ENCODE measurements at regions not wholly inside any gene's neighbourhood (a gene's known extent, or its start where the extent isn't known, plus 50 kb on each side); places are given as distances from the start of the nearest gene placed in this dataset.

- DNase-seq (peak; percentile 55), ATAC-seq (no peak)
- no peaks in the 10 kb centered on the region for H3K4me1 ChIP-seq
- H3K27ac ChIP-seq = no peak overlapping the region
- H3K9me3 ChIP-seq = peaks cover 4% of the 10 kb centered on the region
- H3K27me3 ChIP-seq = no peaks in the 10 kb centered on the region
- intact Hi-C loops (cut with DNase I) = no loop called here
- TF ChIP-seq CTCF (IDR thresholded peaks at IDR 0.05) = no peak
- no peaks in the 10 kb centered on the region for H3K36me3 ChIP-seq
- H3K4me3 ChIP-seq = no peak overlapping the region
Observed at GRCh38 chr16:87133966-87134627, 183.1 kb downstream of the C16orf95 start.

GRCh38 chr16:87134628-87134995, 182.6 kb downstream of the C16orf95 start:
- ATAC-seq = no peak
- no peak for DNase-seq
- Histone ChIP-seq H3K4me3 (no peak overlapping the region), H3K27me3 (no peaks in the 10 kb centered on the region), H3K9me3 (peaks cover 4% of the 10 kb centered on the region), H3K4me1 (no peaks in the 10 kb centered on the region), H3K27ac (no peak overlapping the region), H3K36me3 (no peaks in the 10 kb centered on the region)
- TF ChIP-seq CTCF (IDR thresholded peaks at IDR 0.05) = no peak
- intact Hi-C loops (cut with DNase I) = no loop called here

- ATAC-seq (no peak), DNase-seq (peak; percentile 32)
- H3K36me3 ChIP-seq = no peaks in the 10 kb centered on the region
- no peaks in the 10 kb centered on the region for H3K4me1 ChIP-seq
- intact Hi-C loops (cut with DNase I) = no loop called here
- no peak overlapping the region for H3K4me3 ChIP-seq
- no peaks in the 10 kb centered on the region for H3K27me3 ChIP-seq
- H3K9me3 ChIP-seq = peaks cover 4% of the 10 kb centered on the region
- H3K27ac ChIP-seq = no peak overlapping the region
- no peak for TF ChIP-seq CTCF (IDR thresholded peaks at IDR 0.05)
Observed at GRCh38 chr16:87135246-87136030, 181.8 kb downstream of the C16orf95 start.

- H3K4me3 ChIP-seq = no peak overlapping the region
- no peaks in the 10 kb centered on the region for H3K4me1 ChIP-seq
- DNase-seq (peak; percentile 23), ATAC-seq (no peak)
- H3K9me3 ChIP-seq = no peaks in the 10 kb centered on the region
- intact Hi-C loops (cut with DNase I) = no loop called here
- H3K36me3 ChIP-seq = no peaks in the 10 kb centered on the region
- H3K27me3 ChIP-seq = no peaks in the 10 kb centered on the region
- H3K27ac ChIP-seq = no peak overlapping the region
- TF ChIP-seq CTCF (IDR thresholded peaks at IDR 0.05) = no peak
Observed at GRCh38 chr16:87138316-87138715, 178.9 kb downstream of the C16orf95 start.

- no peak for TF ChIP-seq CTCF (IDR thresholded peaks at IDR 0.05)
- ATAC-seq (no peak), DNase-seq (peak; percentile 18)
- no peaks in the 10 kb centered on the region for H3K9me3 ChIP-seq
- H3K27ac ChIP-seq = no peak overlapping the region
- H3K36me3 ChIP-seq = no peaks in the 10 kb centered on the region
- intact Hi-C loops (cut with DNase I) = no loop called here
- no peak overlapping the region for H3K4me3 ChIP-seq
- H3K27me3 ChIP-seq = no peaks in the 10 kb centered on the region
- H3K4me1 ChIP-seq = no peaks in the 10 kb centered on the region
Observed at GRCh38 chr16:87138738-87139267, 178.4 kb downstream of the C16orf95 start.

All from upper lobe of right lung (tissue), 1 donor.